ENCODE measurements at regions not wholly inside any gene's neighbourhood (a gene's known extent, or its start where the extent isn't known, plus 50 kb on each side); places are given as distances from the start of the nearest gene placed in this dataset.

- H2AFZ ChIP-seq (ENCODE audit: low read length) = no peak overlapping the region
- H3K27ac ChIP-seq (ENCODE audit: insufficient read depth, low read length) = no peak overlapping the region
- DNase-seq (ENCODE audit: low read depth in 2 of 2) = no peak
- no peak overlapping the region for H3K4me3 ChIP-seq (replicated peaks in 1 of 4; ENCODE audit: control extremely low read depth in 1 of 4, insufficient read depth in 1 of 4, low read depth in 3 of 4, low read length in 4 of 4)
- no peaks in the 10 kb centered on the region for H3K27me3 ChIP-seq (ENCODE audit: control insufficient read depth, insufficient read depth, low read length)
- H3K9me3 ChIP-seq (ENCODE audit: control insufficient read depth, insufficient read depth, low read depth, low read length) = no peaks in the 10 kb centered on the region
- no peaks in the 10 kb centered on the region for H3K4me1 ChIP-seq (ENCODE audit: control insufficient read depth, extremely low read depth, insufficient read depth, low read length)
- no peak overlapping the region for H3K9ac ChIP-seq (ENCODE audit: insufficient read depth, low read length)
- no peaks in the 10 kb centered on the region for H3K36me3 ChIP-seq (ENCODE audit: control insufficient read depth, insufficient read depth, low read length)
- no peak overlapping the region for H3K4me2 ChIP-seq (ENCODE audit: extremely low read depth, insufficient read depth, low read length)
- TF ChIP-seq CTCF (conservative IDR thresholded peaks at IDR 0.05 in 1 of 2, IDR thresholded peaks at IDR 0.05 in 1 of 2; ENCODE audit: low read depth in 1 of 2, low read length in 2 of 2) (no peak), EZH2 (IDR thresholded peaks at IDR 0.05; ENCODE audit: low read length, missing control alignments) (no peak)
- no peaks in the 10 kb centered on the region for H3K79me2 ChIP-seq (ENCODE audit: control insufficient read depth, insufficient read depth, low read length)
- no peaks in the 10 kb centered on the region for H4K20me1 ChIP-seq (ENCODE audit: control insufficient read depth, extremely low read depth, insufficient read depth, low read length)
Observed at GRCh38 chr22:44442186-44442815, 55.7 kb downstream of the RTL6 start.

- H3K79me2 ChIP-seq (ENCODE audit: control insufficient read depth, insufficient read depth, low read length) = no peaks in the 10 kb centered on the region
- H3K36me3 ChIP-seq (ENCODE audit: control insufficient read depth, insufficient read depth, low read length) = no peaks in the 10 kb centered on the region
- DNase-seq (ENCODE audit: low read depth in 2 of 2) = no peak
- H3K4me2 ChIP-seq (ENCODE audit: extremely low read depth, insufficient read depth, low read length) = no peak overlapping the region
- no peak overlapping the region for H3K9ac ChIP-seq (ENCODE audit: insufficient read depth, low read length)
- no peak overlapping the region for H2AFZ ChIP-seq (ENCODE audit: low read length)
- no peaks in the 10 kb centered on the region for H3K4me1 ChIP-seq (ENCODE audit: control insufficient read depth, extremely low read depth, insufficient read depth, low read length)
- H3K4me3 ChIP-seq (replicated peaks in 1 of 4; ENCODE audit: control extremely low read depth in 1 of 4, insufficient read depth in 1 of 4, low read depth in 3 of 4, low read length in 4 of 4) = no peak overlapping the region
- TF ChIP-seq CTCF (conservative IDR thresholded peaks at IDR 0.05 in 1 of 2, IDR thresholded peaks at IDR 0.05 in 1 of 2; ENCODE audit: low read depth in 1 of 2, low read length in 2 of 2) = no peak
- no peak for TF ChIP-seq EZH2 (IDR thresholded peaks at IDR 0.05; ENCODE audit: low read length, missing control alignments)
- no peak overlapping the region for H3K27ac ChIP-seq (ENCODE audit: insufficient read depth, low read length)
- H4K20me1 ChIP-seq (ENCODE audit: control insufficient read depth, extremely low read depth, insufficient read depth, low read length) = no peaks in the 10 kb centered on the region
- no peaks in the 10 kb centered on the region for H3K9me3 ChIP-seq (ENCODE audit: control insufficient read depth, insufficient read depth, low read depth, low read length)
- H3K27me3 ChIP-seq (ENCODE audit: control insufficient read depth, insufficient read depth, low read length) = no peaks in the 10 kb centered on the region
Observed at GRCh38 chr22:44441401-44442185, 56.4 kb downstream of the RTL6 start.

- Histone ChIP-seq H4K20me1 (ENCODE audit: control insufficient read depth, extremely low read depth, insufficient read depth, low read length) (no peaks in the 10 kb centered on the region), H3K79me2 (ENCODE audit: control insufficient read depth, insufficient read depth, low read length) (no peaks in the 10 kb centered on the region), H3K4me2 (ENCODE audit: extremely low read depth, insufficient read depth, low read length) (no peak overlapping the region), H3K36me3 (ENCODE audit: control insufficient read depth, insufficient read depth, low read length) (no peaks in the 10 kb centered on the region), H3K9ac (ENCODE audit: insufficient read depth, low read length) (no peak overlapping the region), H3K9me3 (ENCODE audit: control insufficient read depth, insufficient read depth, low read depth, low read length) (no peaks in the 10 kb centered on the region), H2AFZ (ENCODE audit: low read length) (no peak overlapping the region), H3K27ac (ENCODE audit: insufficient read depth, low read length) (no peak overlapping the region), H3K4me1 (ENCODE audit: control insufficient read depth, extremely low read depth, insufficient read depth, low read length) (no peaks in the 10 kb centered on the region), H3K27me3 (ENCODE audit: control insufficient read depth, insufficient read depth, low read length) (no peaks in the 10 kb centered on the region), H3K4me3 (replicated peaks in 1 of 4; ENCODE audit: control extremely low read depth in 1 of 4, insufficient read depth in 1 of 4, low read depth in 3 of 4, low read length in 4 of 4) (no peak overlapping the region)
- no peak for TF ChIP-seq CTCF (conservative IDR thresholded peaks at IDR 0.05 in 1 of 2, IDR thresholded peaks at IDR 0.05 in 1 of 2; ENCODE audit: low read depth in 1 of 2, low read length in 2 of 2)
- no peak for TF ChIP-seq EZH2 (IDR thresholded peaks at IDR 0.05; ENCODE audit: low read length, missing control alignments)
- DNase-seq (ENCODE audit: low read depth in 2 of 2) = no peak
Observed at GRCh38 chr22:44440224-44441160, 57.5 kb downstream of the RTL6 start.
